Hypothalamus (tissue), 51 donors: ENCODE measurements at regions not wholly inside any gene's neighbourhood (a gene's known extent, or its start where the extent isn't known, plus 50 kb on each side); places are given as distances from the start of the nearest gene placed in this dataset.
"Not testable (repeated sequence)": the region's sequence is repeated elsewhere in the genome, so short reads cannot be mapped to it uniquely, and the experiment has no call there.

Experiments
- DNase-seq, 51 donors: peaks; one replicate each; lab custom pipeline; 2025; lab: John Stamatoyannopoulos, UW

DNA sequence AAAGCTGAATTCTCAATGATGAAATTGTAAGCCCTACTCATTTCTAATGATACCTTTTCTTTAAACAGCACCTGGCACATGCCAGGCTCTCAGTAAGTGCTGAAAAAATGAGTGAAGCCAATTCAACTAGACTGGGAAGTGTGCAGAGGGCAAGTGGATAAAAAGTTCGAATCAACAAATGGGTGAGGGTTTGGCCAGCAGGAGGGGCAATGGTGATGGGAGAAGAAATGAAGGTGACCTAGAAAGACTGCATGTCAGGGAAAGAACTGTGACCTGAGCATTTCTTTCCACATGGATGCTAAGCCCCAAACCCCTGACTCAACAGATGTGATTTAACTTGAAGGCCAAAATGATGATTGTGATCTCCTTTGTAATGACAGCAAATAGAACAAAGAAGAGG lies 54.6 kb downstream of the DKK1 start:
- no peak for DNase-seq

DNA sequence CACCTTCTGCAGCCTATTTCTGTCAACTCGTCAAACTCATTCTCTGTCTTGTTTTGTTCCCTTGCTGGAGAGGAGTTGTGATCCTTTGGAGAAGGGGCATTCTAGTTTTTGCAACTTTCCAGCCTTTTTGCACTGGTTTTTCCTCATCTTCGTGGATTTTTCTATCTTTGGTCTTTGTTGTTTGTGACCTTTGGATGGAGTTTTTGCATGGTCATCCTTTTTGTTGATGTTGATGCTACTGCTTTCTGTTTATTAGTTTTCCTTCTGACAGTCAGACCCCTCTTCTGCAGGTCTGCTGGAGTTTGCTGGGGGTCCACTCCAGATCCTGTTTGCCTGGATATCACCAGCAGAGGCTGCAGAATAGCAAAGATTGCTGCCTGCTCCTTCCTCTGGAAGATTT lies 60.1 kb downstream of the DKK1 start:
- DNase-seq: not testable (repeated sequence)

DNA sequence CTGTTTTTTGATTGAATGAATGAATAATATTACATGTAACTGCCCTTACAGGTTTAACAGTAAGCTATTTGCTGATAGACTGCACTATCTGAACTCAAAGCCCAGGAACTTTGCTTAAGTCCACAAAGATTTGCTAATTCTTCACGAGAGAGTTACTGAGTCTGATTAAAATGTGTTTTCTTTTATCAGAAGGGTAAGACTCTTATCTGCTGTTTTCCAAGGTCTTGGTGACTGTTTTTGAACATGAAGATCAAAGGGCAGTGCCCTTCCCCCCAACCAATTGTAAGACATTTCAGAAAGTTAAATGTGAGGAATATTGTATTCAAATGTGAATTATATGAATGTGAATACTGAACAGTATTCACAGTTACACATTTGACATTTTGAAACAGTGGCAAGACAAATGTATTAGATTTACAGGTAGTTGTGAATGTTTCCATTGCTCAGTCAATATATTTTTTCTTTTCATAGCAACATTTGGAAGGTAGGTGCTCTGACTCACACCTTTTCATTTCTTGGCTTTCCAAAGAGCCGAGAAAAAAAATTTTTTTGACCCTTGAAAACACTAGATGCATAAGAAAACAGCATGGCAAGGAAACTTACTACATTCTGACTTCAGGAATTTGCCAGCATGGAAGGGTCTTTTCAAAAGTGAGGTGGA lies 62.7 kb downstream of the DKK1 start:
- no peak for DNase-seq

DNA sequence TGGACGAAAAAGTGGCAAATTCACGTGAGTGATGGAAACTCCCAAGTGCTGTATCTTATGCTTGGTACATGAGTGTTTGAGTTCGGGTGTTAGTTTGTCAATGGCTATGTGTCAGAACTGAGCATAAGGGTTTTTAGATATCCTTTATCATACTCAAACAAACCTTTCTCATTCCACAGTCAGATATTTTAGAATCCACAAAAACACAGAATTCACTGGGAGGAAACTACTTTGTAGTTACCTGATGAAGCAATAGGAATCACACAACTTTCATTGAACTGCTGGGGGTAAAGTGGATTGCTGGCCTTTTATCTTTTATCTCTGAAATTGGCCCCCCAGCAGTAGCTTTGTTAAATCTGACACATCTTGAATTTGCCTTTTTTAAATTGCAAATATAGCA lies 64.0 kb downstream of the DKK1 start:
- DNase-seq: no peak

DNA sequence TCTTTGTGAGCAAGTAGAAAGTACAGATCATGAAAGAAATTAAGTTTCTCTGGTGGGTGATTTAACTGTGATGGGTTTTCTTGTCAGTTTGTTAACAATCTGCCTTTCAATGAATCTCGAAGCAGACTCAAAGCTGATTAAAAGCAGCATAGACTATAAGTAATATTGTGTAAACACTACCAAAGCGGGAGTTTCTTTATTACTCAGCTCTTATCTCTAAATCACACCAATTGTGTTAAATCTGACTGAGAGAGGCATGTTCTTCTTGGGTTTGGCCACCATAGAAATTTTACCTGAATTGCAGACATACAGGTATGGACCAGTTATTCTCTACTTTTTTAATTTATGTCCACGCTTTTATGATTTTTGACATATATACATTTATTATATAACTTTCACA lies 65.2 kb downstream of the DKK1 start:
- no peak for DNase-seq

DNA sequence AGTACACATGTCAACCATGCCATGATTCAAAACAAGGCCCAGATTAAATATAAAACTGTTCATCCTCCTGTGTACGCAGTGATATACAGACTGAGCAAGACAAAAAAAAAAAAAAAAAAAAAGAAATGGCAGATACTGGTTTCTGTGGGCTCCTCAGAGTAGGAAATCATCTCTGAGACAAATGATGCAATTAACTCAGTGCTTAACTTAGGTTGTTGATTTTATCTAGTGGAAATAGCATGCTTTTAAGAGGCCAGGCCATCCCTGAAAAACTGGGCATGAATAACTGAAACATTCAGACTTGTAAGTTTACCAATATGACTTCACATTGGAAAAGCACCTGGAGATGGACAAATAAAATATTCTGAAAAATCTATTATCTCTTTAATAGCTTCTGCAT lies 69.0 kb downstream of the DKK1 start:
- DNase-seq: no peak

DNA sequence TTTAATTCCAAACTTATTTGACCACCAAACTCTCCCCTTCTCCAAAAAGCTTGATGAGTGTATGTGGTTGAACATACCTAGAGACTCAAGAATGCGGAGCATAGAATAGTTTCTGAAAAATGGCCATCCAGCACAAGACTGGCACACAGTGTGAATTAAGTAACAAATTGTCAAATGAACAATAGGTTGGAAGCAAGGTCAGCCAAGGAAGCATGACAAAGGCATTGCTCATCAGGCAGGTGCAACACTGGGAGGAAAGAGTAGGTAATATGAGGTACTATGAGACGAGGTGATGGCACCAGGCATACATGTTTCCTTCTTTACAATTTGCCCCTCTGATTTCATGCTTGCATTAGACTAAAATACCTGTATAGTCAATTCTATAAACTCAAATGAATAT lies 73.7 kb downstream of the DKK1 start:
- no peak for DNase-seq

DNA sequence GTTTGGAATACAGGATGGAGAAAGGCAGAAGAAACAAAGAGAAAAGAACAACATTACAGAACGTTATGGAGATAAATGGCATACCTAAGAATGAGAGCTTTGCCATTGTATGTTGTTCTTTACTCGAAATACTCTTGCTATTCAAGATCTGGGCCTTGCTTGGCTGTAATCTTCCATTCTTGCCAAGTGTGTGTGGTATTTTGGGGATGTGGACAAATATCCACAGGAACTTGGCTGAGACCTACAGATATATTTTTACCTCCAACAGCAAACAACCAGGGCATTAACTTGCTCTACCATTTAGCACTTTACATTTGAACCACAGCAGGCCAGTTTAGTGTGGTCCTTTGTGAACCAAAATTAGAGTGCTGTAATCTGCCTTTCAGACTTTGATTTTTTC lies 76.3 kb downstream of the DKK1 start:
- DNase-seq: no peak

DNA sequence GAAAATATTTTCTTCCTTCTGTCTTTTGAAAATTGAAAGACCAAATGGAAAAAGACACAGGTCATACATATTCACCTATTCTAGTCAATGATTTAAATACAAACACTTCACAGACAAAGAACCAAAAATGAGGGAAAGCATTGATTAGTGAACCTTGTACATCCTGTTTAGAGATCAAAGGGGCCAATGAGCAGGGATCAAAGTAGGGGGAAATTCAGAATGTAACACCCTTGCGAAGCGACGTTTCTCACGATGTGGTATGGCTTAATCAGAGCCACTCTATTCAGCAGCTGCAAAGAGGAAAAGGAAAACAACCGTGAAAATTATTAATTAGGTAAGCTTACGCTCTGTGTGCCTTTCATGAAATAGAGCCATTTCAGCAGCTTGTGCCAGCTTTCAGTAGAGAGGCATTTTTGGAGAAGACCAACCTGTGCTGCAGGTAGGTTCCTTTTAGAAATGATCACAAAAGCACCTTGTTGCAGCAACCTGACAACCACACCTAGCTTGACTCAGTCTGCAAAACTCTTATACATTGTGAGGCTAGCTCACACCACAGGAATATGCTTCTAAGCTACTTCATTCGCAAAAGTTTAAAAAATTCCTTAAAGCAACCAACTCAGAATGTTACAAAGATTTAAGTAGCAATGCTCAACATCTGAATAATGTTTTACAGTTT lies 78.0 kb downstream of the DKK1 start:
- DNase-seq: no peak

DNA sequence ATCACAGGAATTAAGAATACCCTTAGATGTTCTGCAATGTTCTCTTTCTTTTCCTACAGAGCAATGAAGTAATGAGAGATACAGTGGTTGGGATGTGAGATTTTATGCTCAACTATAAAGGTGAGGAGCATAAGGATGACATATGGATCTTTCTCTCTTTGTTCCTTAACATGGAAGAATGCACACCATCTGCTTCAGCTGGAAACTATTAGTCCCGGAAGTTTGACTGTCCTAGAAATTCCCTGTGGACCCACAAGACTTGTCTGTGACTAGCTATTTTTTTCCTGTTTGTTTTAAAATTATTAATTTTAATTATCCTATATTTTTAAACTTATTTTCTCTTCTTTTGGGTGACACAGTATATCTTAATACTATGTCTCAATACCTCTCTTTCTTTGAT lies 80.2 kb downstream of the DKK1 start:
- no peak for DNase-seq

DNA sequence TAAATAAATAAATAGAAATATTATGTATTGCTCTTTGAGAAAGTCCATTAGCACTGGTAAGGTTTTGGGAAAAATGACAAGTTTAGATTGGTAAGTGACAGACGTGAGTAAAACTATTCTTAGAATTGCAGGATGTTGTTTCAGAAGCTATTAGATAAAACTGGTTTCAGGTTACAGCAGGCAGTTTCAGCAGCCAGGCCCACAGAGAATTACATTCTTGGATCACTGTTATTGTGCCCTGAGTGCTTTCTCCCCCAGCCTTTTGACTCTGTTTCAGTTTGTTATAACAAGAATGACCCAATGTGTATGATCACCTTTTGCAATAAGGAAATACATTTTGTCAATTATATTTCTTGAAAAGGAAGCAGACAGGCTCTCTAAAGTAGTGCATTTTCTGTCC lies 86.5 kb downstream of the DKK1 start:
- no peak for DNase-seq

DNA sequence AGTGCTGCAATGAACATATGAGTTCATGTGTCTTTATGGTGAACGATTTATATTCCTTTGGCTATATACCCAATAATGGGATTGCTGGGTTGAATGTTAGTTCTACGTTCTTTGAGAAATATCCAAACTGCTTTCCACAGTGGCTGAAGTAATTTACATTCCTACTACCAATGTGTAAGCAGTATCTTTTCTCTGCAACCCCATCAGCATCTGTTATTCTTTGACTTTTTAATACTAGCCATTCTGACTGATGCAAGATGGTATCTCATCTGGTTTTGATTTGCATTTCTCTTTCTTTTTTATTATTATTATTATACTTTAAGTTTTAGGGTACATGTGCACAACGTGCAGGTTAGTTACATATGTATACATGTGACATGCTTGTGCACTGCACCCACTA lies 89.7 kb downstream of the DKK1 start:
- DNase-seq: not testable (repeated sequence)

DNA sequence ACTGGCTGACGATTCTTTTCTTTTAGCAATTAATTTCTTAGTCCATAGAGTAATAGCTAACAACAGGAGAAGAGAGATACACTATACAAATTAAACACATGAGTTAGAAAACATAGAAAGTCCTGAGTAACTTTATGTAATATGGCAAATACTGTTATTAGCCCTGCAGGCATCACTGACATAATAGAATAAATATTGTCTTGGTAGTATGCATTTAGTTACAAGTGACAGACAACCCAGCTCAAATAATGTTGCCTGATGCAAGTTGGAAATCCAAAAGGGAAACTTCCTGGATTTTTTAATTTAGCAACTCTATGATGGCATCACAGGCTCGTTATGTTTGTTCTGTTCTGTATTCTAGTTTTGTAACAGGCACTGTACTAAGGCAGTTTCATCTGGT lies 95.1 kb downstream of the DKK1 start:
- no peak for DNase-seq

DNA sequence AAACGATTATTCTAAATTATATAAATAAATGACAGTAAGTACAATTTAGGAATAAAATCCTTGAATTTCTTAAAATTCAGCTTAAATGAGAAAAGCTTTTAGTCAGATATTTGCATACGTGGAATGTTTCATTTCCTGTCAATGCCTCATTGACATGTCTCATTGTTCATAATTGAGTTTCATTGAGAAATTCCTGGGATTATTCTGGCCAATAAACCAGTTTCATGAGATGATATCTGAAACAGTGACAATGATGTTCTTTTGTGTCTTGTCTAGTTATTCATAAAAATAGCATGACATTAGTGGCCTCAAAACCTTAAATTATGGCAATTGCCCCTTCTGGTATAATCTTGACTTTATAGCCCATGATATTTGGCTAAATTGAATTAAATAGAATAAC lies 95.8 kb downstream of the DKK1 start:
- no peak for DNase-seq

DNA sequence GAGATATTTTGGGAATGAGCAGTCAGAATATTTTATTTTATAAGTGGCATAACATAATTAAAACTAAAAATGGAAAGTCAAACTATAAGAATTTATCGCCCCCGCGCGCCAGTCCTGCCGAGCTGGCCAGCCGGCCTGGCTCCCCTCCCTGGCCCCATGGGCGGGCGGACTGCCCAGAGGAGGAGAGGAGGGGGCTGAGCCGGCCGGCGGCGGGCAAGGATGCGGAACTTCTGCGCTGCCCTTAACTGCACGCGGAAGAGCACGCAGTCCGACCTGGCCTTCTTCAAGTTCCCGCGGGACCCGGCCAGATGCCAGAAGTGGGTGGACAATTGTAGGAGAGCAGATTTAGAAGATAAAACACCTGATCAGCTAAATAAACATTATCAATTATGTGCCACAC lies 96.8 kb downstream of the DKK1 start:
- no peak for DNase-seq

DNA sequence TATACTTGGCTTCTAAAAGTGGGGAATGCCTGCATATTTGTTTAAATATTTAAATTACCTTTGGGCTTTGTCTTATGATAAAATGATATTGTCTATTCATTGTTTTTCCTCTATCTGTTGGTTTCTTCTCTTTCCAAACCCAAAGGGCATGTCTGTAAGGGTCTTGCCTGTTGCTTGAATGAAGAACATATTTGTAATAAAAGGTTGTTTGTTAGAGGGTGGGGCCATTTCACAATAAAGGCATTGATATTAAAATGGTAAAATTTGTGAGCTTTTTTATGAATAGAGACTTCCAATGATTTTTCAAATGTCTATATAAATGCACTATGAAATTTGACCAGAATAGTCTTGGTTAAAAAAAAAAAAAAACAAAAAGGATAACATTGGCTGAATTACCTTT lies 105.2 kb downstream of the DKK1 start:
- no peak for DNase-seq

DNA sequence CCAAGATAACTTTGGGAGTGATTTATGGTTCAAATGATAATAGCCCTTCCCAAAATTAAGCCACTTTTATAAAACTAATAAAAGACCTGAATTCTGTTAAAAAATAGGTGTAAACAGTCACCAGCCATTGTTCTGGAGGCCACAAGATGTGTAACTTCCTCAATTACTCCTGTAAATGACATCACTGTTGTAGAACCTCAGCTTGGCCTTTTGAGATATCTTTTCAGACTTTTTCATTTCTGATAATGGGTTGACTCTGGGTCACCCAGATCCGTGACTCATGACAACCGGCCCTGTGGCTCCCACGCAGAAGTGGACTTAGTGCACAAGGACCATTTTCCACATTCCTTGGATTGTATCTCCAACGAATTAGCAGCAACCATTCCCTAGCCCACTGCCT lies 106.6 kb downstream of the DKK1 start:
- no peak for DNase-seq

DNA sequence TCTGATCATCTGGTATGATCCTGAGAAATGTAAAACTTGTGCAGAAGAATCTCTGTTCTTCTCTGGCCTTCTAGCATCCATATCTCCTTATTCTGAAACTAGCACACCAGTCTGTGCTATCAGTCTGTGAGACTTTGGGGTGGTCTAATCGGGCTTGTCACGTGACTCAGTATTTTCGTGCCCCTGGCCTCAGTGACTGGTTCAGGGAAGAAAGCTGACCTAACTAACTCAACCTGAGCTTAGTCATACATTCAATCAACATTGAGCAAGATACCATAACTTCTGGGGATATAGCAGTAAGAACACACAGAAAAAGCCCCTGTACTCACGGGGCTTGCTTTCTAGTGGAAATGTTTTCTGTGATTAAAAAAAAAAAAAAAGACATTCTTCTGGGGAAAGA lies 109.3 kb downstream of the DKK1 start:
- no peak for DNase-seq

DNA sequence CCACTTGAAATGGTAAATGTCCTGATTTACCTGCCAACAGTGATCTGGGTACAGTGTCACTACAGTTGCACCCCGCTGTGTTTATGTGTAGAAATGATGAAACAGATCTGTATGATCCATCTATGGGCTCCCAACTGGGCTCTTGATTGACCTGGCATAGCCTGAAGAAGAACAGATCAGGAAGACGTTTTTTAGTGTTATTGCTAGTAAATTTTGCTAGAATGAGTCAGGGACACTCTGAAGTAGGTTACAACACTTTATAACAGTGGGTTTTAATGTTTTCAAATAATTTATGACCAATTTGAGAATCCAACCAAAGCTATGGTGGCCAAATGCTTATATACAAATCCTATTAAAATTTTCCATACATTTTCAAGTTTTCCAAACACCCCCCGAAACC lies 110.3 kb downstream of the DKK1 start:
- no peak for DNase-seq

DNA sequence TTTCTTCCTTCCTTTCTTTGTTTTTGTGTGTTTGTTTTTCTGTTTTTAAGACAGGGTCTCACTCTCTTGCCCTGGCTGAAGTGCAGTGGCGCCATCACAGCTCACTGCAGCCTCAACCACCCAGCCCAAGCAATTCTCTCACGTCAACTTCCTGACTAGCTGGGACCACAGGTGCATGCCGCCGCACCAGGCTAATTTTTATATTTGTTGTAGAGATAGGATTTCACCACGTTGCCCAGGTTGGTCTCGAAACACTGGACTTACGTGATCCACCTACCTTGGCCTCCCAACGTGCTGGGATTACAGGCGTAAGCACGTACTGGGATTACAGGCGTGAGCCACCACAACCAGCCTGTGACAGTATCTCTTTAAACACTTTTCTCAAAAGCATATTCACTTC lies 120.7 kb downstream of the DKK1 start:
- no peak for DNase-seq

DNA sequence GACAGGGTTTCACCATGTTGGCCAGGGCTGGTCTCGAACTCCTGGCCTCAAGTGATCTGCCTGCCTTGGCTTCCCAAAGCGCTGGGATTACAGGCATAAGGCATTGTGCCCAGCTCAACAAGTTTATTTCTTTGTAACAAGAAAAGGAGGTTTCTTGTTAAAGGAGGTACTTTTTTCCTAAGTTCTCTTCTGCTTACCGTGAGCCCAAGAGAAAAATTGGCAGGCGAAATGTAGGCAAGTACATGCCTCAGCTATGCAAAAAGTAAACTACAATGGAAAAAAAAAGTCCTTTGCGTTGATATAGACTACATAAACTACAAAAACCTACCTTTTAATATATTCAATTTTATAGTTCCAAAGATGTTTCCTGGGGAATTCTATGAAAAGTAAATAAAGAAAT lies 122.6 kb downstream of the DKK1 start:
- no peak for DNase-seq

DNA sequence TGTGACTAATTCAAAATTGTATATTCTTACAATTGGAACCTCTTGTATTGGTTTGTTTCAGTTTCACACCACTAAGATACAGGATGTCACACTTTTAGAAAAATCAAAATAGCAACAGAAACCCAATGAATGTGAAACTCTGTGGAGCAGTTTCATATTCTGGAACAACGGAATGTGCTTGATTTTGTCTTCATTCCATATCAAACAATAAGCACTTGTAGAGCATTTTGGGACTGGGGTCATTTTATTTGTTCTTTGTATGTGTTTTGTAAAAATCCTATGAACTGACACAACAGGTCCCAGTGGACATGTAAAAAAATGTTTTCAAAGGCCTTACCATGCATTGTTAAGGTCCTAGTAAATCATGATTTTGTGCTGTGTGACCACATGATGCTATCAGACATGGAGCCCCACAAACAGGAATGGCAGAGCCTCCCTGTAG lies 123.1 kb downstream of the DKK1 start:
- DNase-seq: no peak

DNA sequence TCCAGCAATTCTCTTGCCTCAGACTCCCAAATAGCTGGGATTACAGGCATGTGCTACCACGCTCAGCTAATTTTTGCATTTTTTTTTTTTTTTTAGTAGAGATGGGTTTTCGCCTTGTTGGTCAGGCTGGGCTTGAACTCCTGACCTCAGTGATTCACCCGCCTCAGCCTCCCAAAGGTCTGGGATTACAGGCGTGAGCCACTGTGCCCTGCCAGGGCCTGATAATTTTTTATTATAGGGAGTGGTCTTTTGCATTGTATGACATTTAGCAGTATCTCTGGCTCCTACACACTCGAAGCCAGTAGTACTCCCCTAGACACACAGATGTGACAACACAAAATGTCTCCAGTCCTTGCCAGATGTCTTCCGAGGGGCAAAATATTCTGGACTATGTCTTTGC lies 124.0 kb downstream of the DKK1 start:
- DNase-seq: no peak
